GM13976 (cell line): ENCODE measurements at regions not wholly inside any gene's neighbourhood (a gene's known extent, or its start where the extent isn't known, plus 50 kb on each side); places are given as distances from the start of the nearest gene placed in this dataset.

Experiments used
- DNase-seq: peaks from one replicate; pipeline ENCODE4 v3.0.0; 2012; ENCODE audit warnings: low spot score
- CTCF ChIP-seq: IDR thresholded peaks from 2 replicates; pipeline ENCODE4 v1.5.1; 2012; ENCODE audit warnings: borderline replicate concordance, mild to moderate bottlenecking; ENCODE audit not compliant: insufficient read depth; ENCODE audit errors: extremely low read depth, missing control alignments, control extremely low read depth
- in situ Hi-C: fragments of 300-500 bp; cut with MboI; formaldehyde crosslinking; loops from one replicate; pipeline ENCODE4 v1.12.0; 2022; ENCODE audit warnings: low sequenced_read_pairs, mixed read lengths, inconsistent platforms; ENCODE audit not compliant: unreplicated experiment

- in situ Hi-C loops, result no loop called here
- no peak for TF ChIP-seq CTCF
- DNase-seq, result no peak
These were observed 239.6 kb upstream of the TUSC1 start for GRCh38 chr9:25917731-25918362.

- TF ChIP-seq CTCF, result no peak
- in situ Hi-C loops, result no loop called here
- no peak for DNase-seq
These were observed 235.6 kb upstream of the TUSC1 start for GRCh38 chr9:25913806-25914205.

- in situ Hi-C loops, result no loop called here
- no peak for DNase-seq
- no peak for TF ChIP-seq CTCF
These were observed 226.5 kb upstream of the TUSC1 start for GRCh38 chr9:25904701-25905100.

- in situ Hi-C loops, result no loop called here
- DNase-seq, result no peak
- TF ChIP-seq CTCF, result no peak
These were observed 213.3 kb upstream of the TUSC1 start for GRCh38 chr9:25891527-25891926.

GRCh38 chr9:25889661-25890060, 211.4 kb upstream of the TUSC1 start:
- no peak for DNase-seq
- in situ Hi-C loops, result no loop called here

GRCh38 chr9:25876248-25876647, 198.0 kb upstream of the TUSC1 start:
- no peak for TF ChIP-seq CTCF
- in situ Hi-C loops, result no loop called here
- no peak for DNase-seq

More at GRCh38 chr9:25889661-25890060, 211.4 kb upstream of the TUSC1 start:
- no peak for TF ChIP-seq CTCF

GRCh38 chr9:25864509-25864908, 186.3 kb upstream of the TUSC1 start:
- no peak for TF ChIP-seq CTCF
- in situ Hi-C loops, result no loop called here
- DNase-seq, result no peak
